OCI-LY3 (cell line): ENCODE measurements at regions not wholly inside any gene's neighbourhood (a gene's known extent, or its start where the extent isn't known, plus 50 kb on each side); places are given as distances from the start of the nearest gene placed in this dataset.

Experiments used
- H2AFZ ChIP-seq: fragments of 200-600, 300-600 bp; shearing (Covaris generic); 2 replicates; pipeline ENCODE4 v1.6.0; 2014; ENCODE audit warnings: antibody characterized with exemption, low read depth, low read length
- H3K27ac ChIP-seq: fragments of 200-600, 300-600 bp; sonication (generic); 2 replicates; pipeline ENCODE4 v1.5.1; 2014; ENCODE audit warnings: mild to moderate bottlenecking, low read length, moderate library complexity, mixed read lengths
- H3K27me3 ChIP-seq: fragments of 200-600, 300-600 bp; sonication (generic); 2 replicates; pipeline ENCODE4 v1.6.1; 2014; ENCODE audit warnings: low read depth, low read length, mixed read lengths
- H3K36me3 ChIP-seq: fragments of 200-600, 300-600 bp; sonication (generic); replicated peaks from 2 replicates; pipeline ENCODE3; 2014; ENCODE audit warnings: low read depth, low read length, mixed read lengths
- H3K4me1 ChIP-seq: fragments of 300-600, 200-600 bp; sonication (generic); 2 replicates; pipeline ENCODE4 v1.6.1; 2014; ENCODE audit warnings: low read length, mixed read lengths
- H3K4me2 ChIP-seq: fragments of 200-600, 300-600 bp; sonication (generic); 2 replicates; pipeline ENCODE4 v1.6.1; 2014; ENCODE audit warnings: low read length, mixed read lengths
- H3K4me3 ChIP-seq: fragments of 300-600, 200-600 bp; sonication (generic); 2 replicates; pipeline ENCODE4 v1.5.1; 2014; ENCODE audit warnings: antibody characterized with exemption, mild to moderate bottlenecking, low read length, moderate library complexity
- H3K79me2 ChIP-seq: fragments of 300-600, 200-600 bp; shearing (Covaris generic); 2 replicates; pipeline ENCODE4 v1.6.1; 2014; ENCODE audit warnings: mild to moderate bottlenecking, low read length, mixed read lengths
- H3K9ac ChIP-seq: fragments of 300-600, 200-600 bp; shearing (Covaris generic); 2 replicates; pipeline ENCODE4 v1.6.0; 2014; ENCODE audit warnings: mild to moderate bottlenecking, low read length, moderate library complexity
- H3K9me3 ChIP-seq: fragments of 200-600, 300-600 bp; shearing (Covaris generic); 2 replicates; pipeline ENCODE4 v1.6.1; 2014; ENCODE audit warnings: low read length, mixed read lengths; ENCODE audit not compliant: insufficient read depth
- H4K20me1 ChIP-seq: fragments of 200-600, 300-600 bp; sonication (generic); 2 replicates; pipeline ENCODE4 v1.6.1; 2016; ENCODE audit warnings: low read length, mixed read lengths; ENCODE audit not compliant: insufficient read depth
- EZH2phosphoT487 ChIP-seq: fragments of 200-600 bp; shearing (Covaris generic); IDR thresholded peaks from 2 replicates; pipeline ENCODE4 v1.6.1; 2018; ENCODE audit warnings: antibody characterized with exemption, mixed run types, low read depth
- TF ChIP-seq, protein P1 (sequence below): fragments of 200-600, 300-600 bp; sonication (generic); IDR thresholded peaks from 2 replicates; pipeline ENCODE4 v1.5.1; 2014; ENCODE audit warnings: antibody characterized with exemption, low read length, low read depth

DNA sequence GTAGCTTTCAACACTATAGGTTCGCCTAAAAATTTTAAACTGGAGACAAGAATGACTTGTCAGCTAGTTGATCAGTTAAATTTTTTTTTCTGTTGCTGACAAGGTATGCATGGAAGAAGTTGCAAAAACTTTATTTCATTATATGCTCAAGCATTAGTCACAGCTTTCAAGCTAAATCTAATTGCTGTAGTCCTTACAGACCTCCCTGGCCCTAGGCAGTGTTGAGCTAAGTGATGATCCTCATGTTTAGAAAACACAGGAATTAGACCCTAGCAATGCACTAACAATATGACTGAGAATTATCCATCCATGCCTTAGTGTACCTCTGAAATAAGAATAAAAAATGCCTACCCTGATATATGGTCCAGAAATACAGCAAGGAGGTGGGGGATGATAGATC is 253.4 kb downstream of the SP3 start:
- H4K20me1 ChIP-seq = no peaks in the 10 kb centered on the region
- TF ChIP-seq, protein P1, sequence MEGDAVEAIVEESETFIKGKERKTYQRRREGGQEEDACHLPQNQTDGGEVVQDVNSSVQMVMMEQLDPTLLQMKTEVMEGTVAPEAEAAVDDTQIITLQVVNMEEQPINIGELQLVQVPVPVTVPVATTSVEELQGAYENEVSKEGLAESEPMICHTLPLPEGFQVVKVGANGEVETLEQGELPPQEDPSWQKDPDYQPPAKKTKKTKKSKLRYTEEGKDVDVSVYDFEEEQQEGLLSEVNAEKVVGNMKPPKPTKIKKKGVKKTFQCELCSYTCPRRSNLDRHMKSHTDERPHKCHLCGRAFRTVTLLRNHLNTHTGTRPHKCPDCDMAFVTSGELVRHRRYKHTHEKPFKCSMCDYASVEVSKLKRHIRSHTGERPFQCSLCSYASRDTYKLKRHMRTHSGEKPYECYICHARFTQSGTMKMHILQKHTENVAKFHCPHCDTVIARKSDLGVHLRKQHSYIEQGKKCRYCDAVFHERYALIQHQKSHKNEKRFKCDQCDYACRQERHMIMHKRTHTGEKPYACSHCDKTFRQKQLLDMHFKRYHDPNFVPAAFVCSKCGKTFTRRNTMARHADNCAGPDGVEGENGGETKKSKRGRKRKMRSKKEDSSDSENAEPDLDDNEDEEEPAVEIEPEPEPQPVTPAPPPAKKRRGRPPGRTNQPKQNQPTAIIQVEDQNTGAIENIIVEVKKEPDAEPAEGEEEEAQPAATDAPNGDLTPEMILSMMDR = no peak
- no peak for TF ChIP-seq EZH2phosphoT487
- H3K36me3 ChIP-seq = no peaks in the 10 kb centered on the region
- H3K4me3 ChIP-seq = no peak overlapping the region
- no peak overlapping the region for H2AFZ ChIP-seq
- H3K9ac ChIP-seq = no peak overlapping the region
- H3K4me1 ChIP-seq = no peaks in the 10 kb centered on the region
- no peak overlapping the region for H3K27ac ChIP-seq
- H3K9me3 ChIP-seq = no peaks in the 10 kb centered on the region
- H3K27me3 ChIP-seq = peaks cover under 1% of the 10 kb centered on the region; the same call in 1 of the 2 replicates
- H3K79me2 ChIP-seq = no peaks in the 10 kb centered on the region
- H3K4me2 ChIP-seq = no peak overlapping the region

DNA sequence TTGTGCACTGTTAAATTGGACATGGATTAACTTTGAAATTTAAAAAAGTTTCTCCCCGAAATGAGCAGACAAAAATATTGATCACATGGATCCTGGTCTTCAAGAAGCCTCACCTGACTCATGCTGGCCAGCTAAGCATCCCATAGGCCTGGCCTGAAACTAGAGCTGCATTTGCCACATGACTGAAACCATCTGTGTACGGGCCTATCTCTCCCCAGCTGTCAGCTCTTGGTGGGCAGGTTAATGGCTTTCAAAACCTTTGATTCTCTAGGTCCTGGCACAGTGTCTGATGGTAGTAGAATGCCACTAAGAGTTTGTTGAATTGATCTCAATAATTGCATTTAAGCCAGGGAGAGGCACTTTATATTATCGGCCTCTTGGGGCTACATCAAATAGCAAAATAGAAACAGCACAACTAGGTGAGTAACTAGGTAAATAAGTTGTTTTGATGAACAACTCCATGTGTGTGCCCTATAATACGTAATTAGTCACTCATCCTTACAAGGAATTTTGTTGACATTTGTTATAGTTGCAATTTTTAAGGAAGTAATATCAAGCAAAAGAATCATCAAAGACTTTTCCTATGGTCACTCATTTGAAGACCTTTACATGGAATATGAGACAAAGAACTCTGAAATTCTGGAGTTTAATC is 251.1 kb downstream of the SP3 start:
- Histone ChIP-seq H3K4me2 (no peak overlapping the region), H3K27ac (no peak overlapping the region), H3K4me3 (no peak overlapping the region), H3K79me2 (no peaks in the 10 kb centered on the region), H3K9ac (no peak overlapping the region), H3K9me3 (no peaks in the 10 kb centered on the region), H3K27me3 (peaks cover 21% of the 10 kb centered on the region; the same call in 1 of the 2 replicates), H2AFZ (no peak overlapping the region), H3K36me3 (no peaks in the 10 kb centered on the region), H3K4me1 (no peaks in the 10 kb centered on the region), H4K20me1 (no peaks in the 10 kb centered on the region)
- no peak for TF ChIP-seq EZH2phosphoT487
- TF ChIP-seq, protein P1 = no peak

DNA sequence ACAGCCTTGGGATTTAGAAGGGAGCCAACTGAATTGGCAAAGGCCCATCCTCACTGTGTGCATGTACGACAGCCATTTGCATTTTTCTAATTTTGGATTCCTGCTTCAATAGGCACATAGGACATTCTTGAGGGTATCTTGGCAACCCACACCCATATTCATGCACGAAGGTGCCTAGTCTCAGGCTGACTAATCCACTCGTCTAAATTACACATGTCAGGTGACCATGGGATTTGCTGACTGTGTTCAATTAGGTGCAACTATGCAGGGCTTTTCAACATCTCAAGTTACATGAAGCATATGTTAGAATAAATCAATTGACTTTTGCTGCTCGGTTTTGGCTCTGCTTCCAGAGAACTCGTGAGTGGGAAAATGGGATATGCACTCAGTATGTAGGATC is 249.7 kb downstream of the SP3 start:
- Histone ChIP-seq H3K4me1 (no peaks in the 10 kb centered on the region), H3K27ac (no peak overlapping the region), H2AFZ (no peak overlapping the region), H3K4me2 (no peak overlapping the region), H3K36me3 (no peaks in the 10 kb centered on the region), H3K27me3 (peaks cover 21% of the 10 kb centered on the region; the same call in 1 of the 2 replicates), H3K9me3 (no peaks in the 10 kb centered on the region), H4K20me1 (no peaks in the 10 kb centered on the region), H3K9ac (no peak overlapping the region), H3K79me2 (no peaks in the 10 kb centered on the region), H3K4me3 (no peak overlapping the region)
- TF ChIP-seq EZH2phosphoT487 = no peak
- TF ChIP-seq, protein P1 = no peak

DNA sequence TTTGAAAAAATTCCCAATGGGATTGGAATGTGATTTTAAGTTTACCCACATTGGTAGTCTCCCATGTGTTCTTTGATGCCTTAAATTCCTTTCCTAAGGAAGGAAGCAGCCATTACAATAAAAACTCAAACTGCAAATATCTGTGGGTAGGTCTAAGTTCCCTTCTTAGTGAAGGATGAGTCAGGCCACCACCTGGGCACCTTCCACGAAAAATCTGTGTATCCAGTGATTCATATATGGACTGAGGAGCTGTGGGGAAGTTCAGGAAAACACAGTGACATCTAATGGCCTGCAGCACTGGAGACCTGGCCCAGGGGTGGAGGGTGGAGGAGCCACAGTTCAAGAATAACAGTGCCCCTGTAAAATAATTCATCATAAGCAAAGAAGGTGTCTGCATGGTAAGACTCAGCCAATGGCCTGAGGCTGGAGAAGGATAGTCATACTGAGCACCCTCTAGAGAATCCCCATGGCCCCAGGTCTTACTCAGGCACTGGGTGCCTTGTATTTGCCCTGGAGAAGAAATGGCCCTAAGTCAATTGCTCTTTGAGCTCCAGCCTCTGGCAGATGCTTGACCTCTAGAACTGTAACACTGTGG is 248.6 kb downstream of the SP3 start:
- no peak for TF ChIP-seq EZH2phosphoT487
- TF ChIP-seq, protein P1 = no peak
- no peak overlapping the region for H3K27ac ChIP-seq
- H2AFZ ChIP-seq = no peak overlapping the region
- H3K4me1 ChIP-seq = no peaks in the 10 kb centered on the region
- no peak overlapping the region for H3K4me3 ChIP-seq
- no peaks in the 10 kb centered on the region for H3K79me2 ChIP-seq
- H4K20me1 ChIP-seq = no peaks in the 10 kb centered on the region
- H3K9ac ChIP-seq = no peak overlapping the region
- H3K27me3 ChIP-seq = peaks cover 21% of the 10 kb centered on the region; the same call in 1 of the 2 replicates
- no peaks in the 10 kb centered on the region for H3K9me3 ChIP-seq
- H3K36me3 ChIP-seq = no peaks in the 10 kb centered on the region
- no peak overlapping the region for H3K4me2 ChIP-seq
